DND-41 (cell line): ENCODE measurements at regions not wholly inside any gene's neighbourhood (a gene's known extent, or its start where the extent isn't known, plus 50 kb on each side); places are given as distances from the start of the nearest gene placed in this dataset.

Source experiments
- CTCF ChIP-seq: IDR thresholded peaks from 2 replicates; pipeline ENCODE4 v1.5.1; 2012; ENCODE audit warnings: borderline replicate concordance, low read length, moderate library complexity, mild to moderate bottlenecking; ENCODE audit not compliant: poor library complexity, severe bottlenecking; ENCODE audit errors: extremely low read depth
- EZH2 ChIP-seq: IDR thresholded peaks from 3 replicates; pipeline ENCODE4 v1.6.1; 2012; ENCODE audit warnings: borderline replicate concordance, low read depth, mild to moderate bottlenecking, moderate library complexity, low read length, inconsistent platforms; ENCODE audit not compliant: severe bottlenecking

- TF ChIP-seq CTCF (no peak), EZH2 (no peak)
These were observed 153.3 kb upstream of the PARP11 start for GRCh38 chr12:4026517-4026916.
